Effector memory CD4-positive, alpha-beta T cell (primary cell): ENCODE measurements at regions not wholly inside any gene's neighbourhood (a gene's known extent, or its start where the extent isn't known, plus 50 kb on each side); places are given as distances from the start of the nearest gene placed in this dataset.

Experiments used
- DNase-seq, 3 donors: peaks; one replicate each; pipeline ENCODE4 v3.0.0-alpha.2; 2020
- H3K27ac ChIP-seq: 2 replicates; pipeline ENCODE4 v1.7.0; 2013; ENCODE audit warnings: mild to moderate bottlenecking, low read length, moderate library complexity; ENCODE audit not compliant: insufficient read depth, poor library complexity, severe bottlenecking
- H3K27me3 ChIP-seq: replicated peaks from 2 replicates; pipeline ENCODE4 v1.7.0; 2013; ENCODE audit warnings: mild to moderate bottlenecking, low read length; ENCODE audit not compliant: insufficient read depth, control insufficient read depth, poor library complexity, severe bottlenecking
- H3K36me3 ChIP-seq: 2 replicates; pipeline ENCODE4 v1.7.0; 2013; ENCODE audit warnings: mild to moderate bottlenecking, low read length, moderate library complexity; ENCODE audit not compliant: control insufficient read depth, insufficient read depth
- H3K4me1 ChIP-seq: 2 replicates; pipeline ENCODE4 v1.7.0; 2013; ENCODE audit warnings: low read length, mild to moderate bottlenecking; ENCODE audit not compliant: control insufficient read depth, insufficient read depth, poor library complexity, severe bottlenecking
- H3K4me3 ChIP-seq: 2 replicates; pipeline ENCODE4 v1.7.0; 2013; ENCODE audit warnings: low read length, low read depth, mild to moderate bottlenecking; ENCODE audit not compliant: insufficient read depth, poor library complexity, severe bottlenecking
- H3K9me3 ChIP-seq: 2 replicates; pipeline ENCODE4 v1.7.0; 2013; ENCODE audit warnings: mild to moderate bottlenecking, low read length, moderate library complexity; ENCODE audit not compliant: control insufficient read depth

- no peak for DNase-seq
- H3K27ac ChIP-seq = no peak overlapping the region
- no peaks in the 10 kb centered on the region for H3K9me3 ChIP-seq
- no peaks in the 10 kb centered on the region for H3K4me1 ChIP-seq
- no peaks in the 10 kb centered on the region for H3K36me3 ChIP-seq
- H3K4me3 ChIP-seq = no peak overlapping the region
- H3K27me3 ChIP-seq = no peaks in the 10 kb centered on the region
Observed at GRCh38 chr15:97653896-97654295, 306.6 kb upstream of the ARRDC4 start.

DNA sequence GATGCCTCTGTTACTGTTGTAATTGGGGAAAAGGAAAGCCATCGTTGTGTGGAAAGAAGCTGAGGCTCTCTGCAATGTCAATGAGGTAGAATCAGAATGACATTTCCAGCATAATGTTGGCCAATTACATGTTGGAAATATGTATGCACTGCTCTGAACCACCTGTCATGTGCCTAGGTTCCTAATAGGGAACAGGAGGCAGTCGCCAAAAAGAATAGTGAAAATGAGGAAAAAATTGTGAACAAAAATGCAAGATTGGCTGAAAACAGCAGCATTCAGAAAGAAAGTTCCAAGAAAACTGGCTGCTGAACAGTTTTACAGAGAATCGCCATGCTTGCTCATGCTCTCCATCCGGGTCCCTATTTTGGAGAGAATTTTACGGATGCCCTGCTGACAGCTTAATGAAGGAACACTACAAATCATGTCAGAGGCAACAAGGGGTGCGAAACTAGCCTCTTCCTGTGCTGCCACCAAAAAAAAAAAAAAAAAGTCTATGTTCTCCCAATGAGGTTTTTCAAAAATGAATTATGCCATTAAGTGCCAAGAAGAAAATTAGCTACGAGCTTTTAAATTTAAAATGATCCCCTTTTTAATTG is 305.9 kb upstream of the ARRDC4 start:
- no peaks in the 10 kb centered on the region for H3K9me3 ChIP-seq
- H3K27ac ChIP-seq = no peak overlapping the region
- no peak for DNase-seq
- H3K4me1 ChIP-seq = no peaks in the 10 kb centered on the region
- no peaks in the 10 kb centered on the region for H3K36me3 ChIP-seq
- no peaks in the 10 kb centered on the region for H3K27me3 ChIP-seq
- H3K4me3 ChIP-seq = no peak overlapping the region

DNA sequence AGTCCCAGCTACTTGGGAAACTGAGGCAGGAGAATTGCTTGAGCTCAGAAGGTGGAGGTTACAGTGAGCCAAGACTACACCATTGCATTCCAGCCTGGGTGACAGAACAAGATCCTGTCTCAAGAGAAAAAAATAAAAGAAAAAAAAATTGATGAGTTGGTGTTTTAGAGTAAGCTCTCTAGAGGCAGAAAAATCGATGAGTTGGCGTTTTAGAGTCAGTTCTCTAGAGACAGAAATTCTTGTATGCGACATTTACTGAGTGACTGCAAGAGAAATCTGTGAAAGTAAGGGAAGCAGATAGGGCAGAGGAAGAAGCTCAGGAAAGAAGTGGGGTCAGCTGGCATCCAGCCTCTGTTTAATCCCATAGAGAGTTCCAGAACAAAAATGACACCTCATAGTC is 298.7 kb upstream of the ARRDC4 start:
- Histone ChIP-seq H3K27ac (no peak overlapping the region), H3K27me3 (no peaks in the 10 kb centered on the region), H3K36me3 (no peaks in the 10 kb centered on the region), H3K9me3 (no peaks in the 10 kb centered on the region), H3K4me1 (no peaks in the 10 kb centered on the region), H3K4me3 (no peak overlapping the region)
- no peak for DNase-seq

DNA sequence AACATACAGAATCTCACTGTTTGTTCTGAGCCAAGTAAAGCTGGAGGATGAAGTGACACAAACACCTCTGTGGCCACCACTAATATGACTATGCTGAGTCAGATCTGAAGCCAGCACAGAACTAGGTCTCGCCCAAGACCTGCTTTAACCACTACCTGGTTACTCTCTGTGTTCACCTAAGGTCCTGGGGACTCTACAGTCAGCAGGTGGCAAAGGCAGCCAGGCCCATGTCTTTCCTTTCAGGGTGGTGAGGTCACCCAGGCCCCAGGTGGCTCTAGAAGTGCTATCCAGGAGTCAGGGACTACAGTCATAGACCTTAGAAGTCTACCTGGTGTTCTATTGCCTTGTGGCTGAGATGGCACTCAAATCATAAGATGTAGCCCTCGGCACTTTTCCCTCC is 287.9 kb upstream of the ARRDC4 start:
- Histone ChIP-seq H3K9me3 (no peaks in the 10 kb centered on the region), H3K4me3 (no peak overlapping the region), H3K4me1 (no peaks in the 10 kb centered on the region), H3K27me3 (no peaks in the 10 kb centered on the region), H3K36me3 (no peaks in the 10 kb centered on the region), H3K27ac (no peak overlapping the region)
- no peak for DNase-seq

GRCh38 chr15:97678656-97679055 is 281.8 kb upstream of the ARRDC4 start:
- Histone ChIP-seq H3K4me1 (no peaks in the 10 kb centered on the region), H3K4me3 (no peak overlapping the region), H3K27ac (no peak overlapping the region), H3K27me3 (no peaks in the 10 kb centered on the region), H3K36me3 (no peaks in the 10 kb centered on the region), H3K9me3 (no peaks in the 10 kb centered on the region)
- no peak for DNase-seq

DNA sequence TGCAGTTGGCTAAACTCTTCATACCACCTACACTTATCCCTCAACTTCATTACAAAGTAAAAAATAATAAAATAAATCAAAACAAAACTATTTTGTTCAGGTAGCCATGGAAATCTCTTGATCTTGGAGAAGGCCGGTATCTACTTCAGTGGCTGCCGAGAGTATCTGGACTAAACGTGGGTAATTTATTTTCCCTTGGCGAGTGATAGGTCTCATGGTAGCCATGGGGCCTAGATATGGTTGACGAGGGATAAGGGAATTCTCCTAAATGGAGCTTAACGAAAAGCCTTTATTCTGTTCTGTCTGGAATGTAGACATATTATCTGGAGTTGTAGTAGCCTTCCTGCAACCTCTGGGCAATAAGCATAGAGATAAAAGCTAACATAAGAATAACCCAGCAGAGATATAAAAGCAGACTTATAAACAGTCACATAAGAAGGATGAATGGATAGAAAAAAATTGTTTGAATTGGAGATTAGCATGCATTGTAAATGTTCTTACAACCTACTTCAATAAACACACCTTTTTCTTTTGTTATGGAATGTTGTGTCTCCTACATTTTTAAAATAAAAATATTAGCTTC is 281.3 kb upstream of the ARRDC4 start:
- H3K27ac ChIP-seq = no peak overlapping the region
- no peaks in the 10 kb centered on the region for H3K36me3 ChIP-seq
- H3K4me1 ChIP-seq = no peaks in the 10 kb centered on the region
- no peak overlapping the region for H3K4me3 ChIP-seq
- DNase-seq = no peak
- no peaks in the 10 kb centered on the region for H3K27me3 ChIP-seq
- no peaks in the 10 kb centered on the region for H3K9me3 ChIP-seq

DNA sequence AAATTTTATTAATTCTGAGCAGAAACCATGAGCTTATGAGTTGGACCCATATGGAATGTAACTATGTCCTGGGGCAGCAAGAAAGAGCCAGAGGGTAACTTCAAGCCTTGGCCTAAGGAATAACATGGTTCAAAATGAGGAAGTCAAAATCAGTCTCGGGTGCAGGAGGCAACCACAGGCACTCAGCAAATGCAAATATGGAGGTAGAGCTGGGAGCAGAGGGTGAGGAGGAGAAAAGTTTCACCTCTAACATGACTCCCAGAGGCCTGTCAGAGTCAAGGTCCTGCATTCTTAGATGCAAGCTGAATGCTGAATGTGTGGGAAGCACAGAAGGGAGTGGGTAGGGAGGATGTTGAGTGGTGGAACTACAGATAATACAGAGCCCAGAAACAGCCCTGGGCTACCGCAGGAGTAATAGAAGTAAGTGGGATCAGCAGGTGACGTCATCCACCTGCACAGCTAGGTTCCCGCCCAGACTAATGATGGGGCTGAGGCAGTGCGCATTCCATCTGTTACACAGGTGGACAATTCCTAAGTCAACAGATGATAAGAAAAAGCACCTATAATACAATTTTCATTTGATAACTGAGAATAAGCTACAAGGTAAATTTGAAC is 279.8 kb upstream of the ARRDC4 start:
- no peak overlapping the region for H3K27ac ChIP-seq
- H3K36me3 ChIP-seq = no peaks in the 10 kb centered on the region
- H3K4me3 ChIP-seq = no peak overlapping the region
- no peak for DNase-seq
- no peaks in the 10 kb centered on the region for H3K4me1 ChIP-seq
- no peaks in the 10 kb centered on the region for H3K27me3 ChIP-seq
- no peaks in the 10 kb centered on the region for H3K9me3 ChIP-seq

- Histone ChIP-seq H3K36me3 (no peaks in the 10 kb centered on the region), H3K9me3 (no peaks in the 10 kb centered on the region), H3K4me3 (no peak overlapping the region), H3K27ac (no peak overlapping the region), H3K4me1 (no peaks in the 10 kb centered on the region), H3K27me3 (no peaks in the 10 kb centered on the region)
- no peak for DNase-seq
Observed at GRCh38 chr15:97683831-97684230, 276.7 kb upstream of the ARRDC4 start.

GRCh38 chr15:97684249-97684648 is 276.3 kb upstream of the ARRDC4 start:
- Histone ChIP-seq H3K4me1 (no peaks in the 10 kb centered on the region), H3K36me3 (no peaks in the 10 kb centered on the region), H3K27ac (no peak overlapping the region), H3K9me3 (no peaks in the 10 kb centered on the region), H3K27me3 (no peaks in the 10 kb centered on the region), H3K4me3 (no peak overlapping the region)
- DNase-seq = no peak

DNA sequence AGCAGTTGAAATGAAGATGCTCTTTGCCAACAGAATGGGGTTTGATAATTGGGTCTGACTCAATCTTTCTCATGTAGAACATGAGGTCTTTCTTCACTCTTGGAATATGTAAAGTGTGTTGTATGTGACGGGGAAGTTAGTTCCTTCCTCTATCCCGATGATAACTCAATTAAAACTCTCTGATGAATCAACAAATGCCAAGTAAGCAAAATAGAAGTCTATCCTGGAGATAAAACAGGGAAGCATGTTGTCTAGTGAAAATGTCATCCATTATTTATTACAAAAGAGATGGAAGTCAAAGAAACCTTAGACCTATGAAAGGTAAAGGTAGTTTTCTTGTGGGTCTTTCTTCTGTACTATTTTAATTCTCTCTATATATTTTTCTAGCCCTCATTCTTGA is 274.2 kb upstream of the ARRDC4 start:
- DNase-seq = no peak
- no peaks in the 10 kb centered on the region for H3K4me1 ChIP-seq
- H3K9me3 ChIP-seq = no peaks in the 10 kb centered on the region
- no peak overlapping the region for H3K4me3 ChIP-seq
- no peak overlapping the region for H3K27ac ChIP-seq
- H3K36me3 ChIP-seq = no peaks in the 10 kb centered on the region
- no peaks in the 10 kb centered on the region for H3K27me3 ChIP-seq
